Stimulated activated naive CD8-positive, alpha-beta T cell treated with anti-CD3 and anti-CD28 coated beads, Interleukin-15, Interleukin-2, amounts not matched to agents 100 ng/mL and 50 ng/mL, for 24 hours (primary cell): ENCODE measurements at regions not wholly inside any gene's neighbourhood (a gene's known extent, or its start where the extent isn't known, plus 50 kb on each side); places are given as distances from the start of the nearest gene placed in this dataset.
"Not testable (repeated sequence)": the region's sequence is repeated elsewhere in the genome, so short reads cannot be mapped to it uniquely, and the experiment has no call there.

ENCODE experiments used
- H3K27ac Mint-ChIP-seq: one replicate; pipeline ENCODE4 v1.8.0; 2021; ENCODE audit warnings: mild to moderate bottlenecking, mixed read lengths
- H3K27me3 Mint-ChIP-seq: one replicate; pipeline ENCODE4 v1.8.0; 2021; ENCODE audit warnings: mixed read lengths
- H3K36me3 Mint-ChIP-seq: one replicate; pipeline ENCODE4 v1.8.0; 2021; ENCODE audit warnings: low read depth, mixed read lengths
- H3K4me1 Mint-ChIP-seq: one replicate; pipeline ENCODE4 v1.8.0; 2021; ENCODE audit warnings: low read depth, mixed read lengths
- H3K4me3 Mint-ChIP-seq: one replicate; pipeline ENCODE4 v1.8.0; 2021; ENCODE audit warnings: mild to moderate bottlenecking, mixed read lengths
- H3K9me3 Mint-ChIP-seq: one replicate; pipeline ENCODE4 v1.8.0; 2021; ENCODE audit warnings: mixed read lengths

- no peak overlapping the region for H3K4me3 Mint-ChIP-seq
- no peaks in the 10 kb centered on the region for H3K36me3 Mint-ChIP-seq
- H3K4me1 Mint-ChIP-seq = no peaks in the 10 kb centered on the region
- peaks cover 8% of the 10 kb centered on the region for H3K9me3 Mint-ChIP-seq
- peaks cover 9% of the 10 kb centered on the region for H3K27me3 Mint-ChIP-seq
- H3K27ac Mint-ChIP-seq = no peak overlapping the region
Observed at GRCh38 chr12:77238335-77238734, 173.0 kb upstream of the E2F7 start.

DNA sequence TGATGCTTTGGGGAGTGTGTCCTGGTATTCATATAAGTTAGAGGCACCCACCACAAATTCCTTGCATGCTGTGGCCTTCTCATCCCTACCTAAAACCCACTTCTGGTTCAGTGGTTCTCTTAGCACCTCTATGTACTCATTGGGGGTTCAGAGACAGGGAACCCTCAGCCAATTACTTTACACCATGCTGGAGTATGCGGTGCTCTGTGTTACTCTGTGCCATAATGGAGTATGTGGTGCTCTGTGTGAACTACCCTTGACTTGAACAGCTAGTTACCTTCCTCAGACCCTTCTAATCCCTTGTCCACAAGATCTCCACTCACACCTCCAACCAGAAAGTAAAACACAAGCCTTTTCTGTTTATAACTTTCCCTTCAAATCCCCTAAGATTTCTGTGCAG, 172.5 kb upstream of the E2F7 start:
- no peaks in the 10 kb centered on the region for H3K4me1 Mint-ChIP-seq
- H3K27ac Mint-ChIP-seq = no peak overlapping the region
- no peak overlapping the region for H3K4me3 Mint-ChIP-seq
- peaks cover 8% of the 10 kb centered on the region for H3K9me3 Mint-ChIP-seq
- peaks cover 9% of the 10 kb centered on the region for H3K27me3 Mint-ChIP-seq
- H3K36me3 Mint-ChIP-seq = no peaks in the 10 kb centered on the region

- H3K9me3 Mint-ChIP-seq = peaks cover 8% of the 10 kb centered on the region
- peaks cover 9% of the 10 kb centered on the region for H3K27me3 Mint-ChIP-seq
- H3K36me3 Mint-ChIP-seq = no peaks in the 10 kb centered on the region
- no peak overlapping the region for H3K27ac Mint-ChIP-seq
- no peaks in the 10 kb centered on the region for H3K4me1 Mint-ChIP-seq
- H3K4me3 Mint-ChIP-seq = no peak overlapping the region
Observed at GRCh38 chr12:77236066-77236465, 170.7 kb upstream of the E2F7 start.

DNA sequence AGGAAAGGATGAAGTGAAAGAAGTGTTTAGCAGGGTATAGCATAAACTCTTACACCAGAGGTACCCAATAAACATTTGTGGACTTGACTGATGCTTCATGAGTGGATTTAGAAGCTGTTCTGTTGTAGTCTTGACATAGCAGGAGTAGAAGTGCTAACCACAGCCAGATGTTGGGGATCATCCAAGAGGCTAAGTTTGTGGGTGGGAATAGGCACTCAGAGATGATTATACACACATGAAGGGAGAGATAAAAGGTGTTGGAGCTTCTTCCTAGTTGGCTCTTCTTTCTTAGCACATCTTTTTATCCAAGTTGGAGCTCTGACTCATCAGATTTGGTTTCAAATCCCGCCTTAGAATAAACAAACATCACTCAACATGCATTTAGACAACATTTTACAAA, 166.7 kb upstream of the E2F7 start:
- H3K9me3 Mint-ChIP-seq = peaks cover 8% of the 10 kb centered on the region
- H3K27ac Mint-ChIP-seq = no peak overlapping the region
- H3K4me1 Mint-ChIP-seq = no peaks in the 10 kb centered on the region
- no peak overlapping the region for H3K4me3 Mint-ChIP-seq
- H3K36me3 Mint-ChIP-seq = no peaks in the 10 kb centered on the region
- H3K27me3 Mint-ChIP-seq = peaks cover 7% of the 10 kb centered on the region

DNA sequence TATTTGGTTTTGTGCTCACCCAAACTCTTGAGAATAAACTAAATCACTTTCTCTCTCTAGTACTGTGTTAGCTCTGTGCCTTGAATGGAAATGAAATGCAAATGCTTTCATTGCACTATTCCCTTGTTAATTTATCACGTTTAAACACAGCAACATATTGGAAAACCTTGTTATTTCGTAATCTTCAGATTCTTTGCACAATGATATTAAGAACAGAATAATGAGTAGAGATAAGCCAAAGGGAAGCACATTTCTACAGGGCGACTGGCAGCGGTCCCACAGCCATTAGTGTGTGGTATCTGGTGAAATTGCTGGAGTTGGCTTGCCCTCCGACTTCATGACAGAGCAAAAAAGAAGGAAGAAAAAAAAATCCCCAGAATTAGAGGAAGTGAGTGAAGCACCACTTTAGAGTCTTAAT, 166.1 kb upstream of the E2F7 start:
- Mint-ChIP-seq H3K36me3 (no peaks in the 10 kb centered on the region), H3K27me3 (peaks cover 5% of the 10 kb centered on the region), H3K27ac (no peak overlapping the region), H3K4me1 (no peaks in the 10 kb centered on the region), H3K4me3 (no peak overlapping the region), H3K9me3 (peaks cover 8% of the 10 kb centered on the region)

- Mint-ChIP-seq H3K4me3 (no peak overlapping the region), H3K27ac (no peak overlapping the region), H3K36me3 (no peaks in the 10 kb centered on the region), H3K4me1 (no peaks in the 10 kb centered on the region), H3K9me3 (peaks cover 4% of the 10 kb centered on the region), H3K27me3 (no peaks in the 10 kb centered on the region)
Observed at GRCh38 chr12:77229640-77230442, 164.5 kb upstream of the E2F7 start.

DNA sequence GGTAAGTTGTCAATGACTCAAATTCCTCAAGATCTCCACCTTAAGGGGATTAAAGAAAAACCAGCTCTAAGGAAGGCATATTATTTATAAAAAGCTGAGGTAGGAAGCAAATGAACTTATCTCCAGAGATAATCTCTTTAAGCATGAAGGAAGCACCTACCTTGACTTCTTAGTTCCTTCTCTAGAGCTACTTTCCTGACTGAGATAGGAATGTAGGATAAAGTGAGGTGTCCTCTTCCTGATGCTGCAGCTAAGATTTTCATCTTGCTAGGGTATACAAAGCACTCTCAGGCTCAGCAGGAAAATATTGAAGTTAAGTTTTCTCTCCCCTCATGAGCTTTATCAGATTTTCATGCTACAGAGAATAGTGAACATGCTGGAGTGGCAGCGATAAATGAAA, 163.0 kb upstream of the E2F7 start:
- no peaks in the 10 kb centered on the region for H3K9me3 Mint-ChIP-seq
- H3K27ac Mint-ChIP-seq = no peak overlapping the region
- H3K4me1 Mint-ChIP-seq = no peaks in the 10 kb centered on the region
- H3K36me3 Mint-ChIP-seq = no peaks in the 10 kb centered on the region
- H3K4me3 Mint-ChIP-seq = no peak overlapping the region
- H3K27me3 Mint-ChIP-seq = no peaks in the 10 kb centered on the region

- Mint-ChIP-seq H3K9me3 (no peaks in the 10 kb centered on the region), H3K4me3 (no peak overlapping the region), H3K4me1 (no peaks in the 10 kb centered on the region), H3K36me3 (no peaks in the 10 kb centered on the region), H3K27ac (no peak overlapping the region), H3K27me3 (no peaks in the 10 kb centered on the region)
Observed at GRCh38 chr12:77226368-77226767, 161.0 kb upstream of the E2F7 start.

DNA sequence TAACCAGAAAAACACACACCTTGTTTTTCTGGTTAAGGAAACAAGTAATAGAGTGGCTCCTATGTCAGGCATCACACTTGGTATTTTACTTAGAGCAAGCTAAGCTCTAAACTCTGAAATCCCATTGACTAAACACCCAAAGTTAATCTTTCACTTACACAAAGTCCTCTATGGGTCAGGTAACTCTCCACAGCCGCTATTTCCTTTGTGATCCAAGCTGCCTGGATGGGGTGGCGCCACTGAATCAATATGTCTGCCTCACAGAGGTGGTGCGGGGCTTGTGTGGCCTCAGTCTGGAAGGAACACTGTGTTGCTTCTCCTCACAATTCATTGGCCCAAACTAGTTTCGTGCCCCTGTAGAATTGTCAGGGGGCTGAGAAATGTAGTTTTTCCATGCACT, 160.0 kb upstream of the E2F7 start:
- no peak overlapping the region for H3K27ac Mint-ChIP-seq
- H3K4me1 Mint-ChIP-seq = no peaks in the 10 kb centered on the region
- no peaks in the 10 kb centered on the region for H3K27me3 Mint-ChIP-seq
- no peaks in the 10 kb centered on the region for H3K36me3 Mint-ChIP-seq
- H3K9me3 Mint-ChIP-seq = no peaks in the 10 kb centered on the region
- H3K4me3 Mint-ChIP-seq = no peak overlapping the region

- Mint-ChIP-seq H3K27me3 (no peaks in the 10 kb centered on the region), H3K9me3 (no peaks in the 10 kb centered on the region), H3K4me3 (no peak overlapping the region), H3K27ac (no peak overlapping the region), H3K36me3 (no peaks in the 10 kb centered on the region), H3K4me1 (no peaks in the 10 kb centered on the region)
Observed at GRCh38 chr12:77224346-77224745, 159.0 kb upstream of the E2F7 start.

- Mint-ChIP-seq H3K4me3 (no peak overlapping the region), H3K9me3 (no peaks in the 10 kb centered on the region), H3K27me3 (no peaks in the 10 kb centered on the region), H3K4me1 (no peaks in the 10 kb centered on the region), H3K27ac (no peak overlapping the region), H3K36me3 (no peaks in the 10 kb centered on the region)
Observed at GRCh38 chr12:77222336-77222735, 157.0 kb upstream of the E2F7 start.

DNA sequence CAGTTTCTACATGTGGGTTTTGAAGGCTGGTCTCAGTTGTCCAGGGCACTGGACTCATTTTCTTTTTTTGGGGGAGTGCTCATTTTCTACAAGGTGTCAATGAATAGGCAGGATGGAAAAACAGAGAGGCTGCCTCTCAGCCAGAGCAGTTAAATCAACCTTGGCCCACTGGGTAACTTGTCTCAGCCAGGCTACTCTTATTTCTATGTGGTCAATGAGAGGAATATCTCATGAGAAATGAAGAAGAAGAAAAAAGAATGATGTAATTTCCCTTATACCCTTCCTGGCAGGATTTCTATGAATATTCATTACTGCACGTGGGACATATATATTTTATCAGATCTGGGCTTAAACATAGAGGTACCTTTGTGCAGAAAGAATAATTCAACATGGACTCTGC, 155.2 kb upstream of the E2F7 start:
- H3K4me3 Mint-ChIP-seq = no peak overlapping the region
- no peak overlapping the region for H3K27ac Mint-ChIP-seq
- H3K27me3 Mint-ChIP-seq = no peaks in the 10 kb centered on the region
- no peaks in the 10 kb centered on the region for H3K36me3 Mint-ChIP-seq
- no peaks in the 10 kb centered on the region for H3K9me3 Mint-ChIP-seq
- H3K4me1 Mint-ChIP-seq = no peaks in the 10 kb centered on the region

DNA sequence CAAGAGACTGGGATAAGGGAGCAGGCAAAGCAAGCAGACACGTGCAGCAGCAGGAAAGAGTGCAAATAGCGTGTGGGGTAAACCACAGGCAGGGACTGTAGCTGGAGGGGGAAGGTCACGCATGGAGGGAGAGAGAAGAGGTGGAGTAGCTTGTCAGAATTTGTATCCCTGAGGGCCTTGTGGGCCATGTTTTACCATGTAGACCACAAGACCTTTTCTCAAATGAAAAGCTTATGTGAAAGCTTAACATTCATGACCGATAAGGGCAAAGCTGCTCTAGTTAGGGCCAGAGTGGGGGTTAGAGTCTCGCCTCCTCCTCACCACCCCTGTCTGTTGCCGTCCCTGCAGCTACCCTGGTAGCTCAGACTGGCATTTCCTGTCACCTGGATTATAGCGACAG, 152.9 kb upstream of the E2F7 start:
- H3K9me3 Mint-ChIP-seq = no peaks in the 10 kb centered on the region
- H3K27me3 Mint-ChIP-seq = no peaks in the 10 kb centered on the region
- no peaks in the 10 kb centered on the region for H3K4me1 Mint-ChIP-seq

GRCh38 chr12:77216136-77216535, 150.8 kb upstream of the E2F7 start:
- not testable (repeated sequence) for H3K27ac Mint-ChIP-seq, H3K36me3 Mint-ChIP-seq, H3K4me3 Mint-ChIP-seq

More for the DNA sequence above, 152.9 kb upstream of the E2F7 start:
- no peak overlapping the region for H3K27ac Mint-ChIP-seq
- no peaks in the 10 kb centered on the region for H3K36me3 Mint-ChIP-seq
- H3K4me3 Mint-ChIP-seq = no peak overlapping the region

GRCh38 chr12:77214136-77214535, 148.8 kb upstream of the E2F7 start:
- H3K4me1 Mint-ChIP-seq = no peaks in the 10 kb centered on the region
- H3K27ac Mint-ChIP-seq = no peak overlapping the region
- H3K9me3 Mint-ChIP-seq = peaks cover 6% of the 10 kb centered on the region
- H3K36me3 Mint-ChIP-seq = no peaks in the 10 kb centered on the region
- no peaks in the 10 kb centered on the region for H3K27me3 Mint-ChIP-seq
- no peak overlapping the region for H3K4me3 Mint-ChIP-seq

More at GRCh38 chr12:77216136-77216535, 150.8 kb upstream of the E2F7 start:
- H3K27me3 Mint-ChIP-seq, H3K4me1 Mint-ChIP-seq, H3K9me3 Mint-ChIP-seq: not testable (repeated sequence)

DNA sequence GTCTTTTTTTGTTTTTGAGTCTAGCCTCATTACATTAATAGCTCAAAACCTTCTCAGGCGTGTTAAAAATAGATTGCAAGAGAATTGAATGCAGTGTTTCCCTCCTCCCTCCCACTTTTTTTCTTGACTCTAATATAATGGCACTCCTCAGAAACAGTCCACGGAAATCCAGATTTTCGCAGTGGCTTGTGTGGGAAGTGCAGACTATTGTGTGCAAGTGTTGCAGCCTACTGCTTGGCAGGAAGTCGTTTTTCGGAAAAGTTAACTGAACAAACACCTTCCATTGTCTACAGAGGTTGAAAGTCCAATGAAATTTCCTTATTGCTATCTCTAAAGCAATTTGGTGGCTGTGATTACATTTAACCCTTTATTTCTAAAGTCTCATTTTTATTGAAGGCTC, 147.9 kb upstream of the E2F7 start:
- H3K27me3 Mint-ChIP-seq = no peaks in the 10 kb centered on the region
- no peaks in the 10 kb centered on the region for H3K36me3 Mint-ChIP-seq
- peaks cover 6% of the 10 kb centered on the region for H3K9me3 Mint-ChIP-seq
- H3K27ac Mint-ChIP-seq = no peak overlapping the region
- no peaks in the 10 kb centered on the region for H3K4me1 Mint-ChIP-seq
- no peak overlapping the region for H3K4me3 Mint-ChIP-seq
